RWPE2 (cell line): ENCODE measurements at regions not wholly inside any gene's neighbourhood (a gene's known extent, or its start where the extent isn't known, plus 50 kb on each side); places are given as distances from the start of the nearest gene placed in this dataset.
"Not testable (repeated sequence)": the region's sequence is repeated elsewhere in the genome, so short reads cannot be mapped to it uniquely, and the experiment has no call there.

Experiments
- ATAC-seq: fragments of 200-7000 bp; cut with Tn5 transposase; 3 replicates; pipeline ENCODE4 v1.9.1; 2021; ENCODE audit warnings: low read depth
- DNase-seq: peaks from one replicate; pipeline ENCODE4 v3.0.0-alpha.2; 2020; ENCODE audit warnings: low spot score
- H3K27ac ChIP-seq: fragments of 450-650 bp; 2 replicates; pipeline ENCODE4 v1.5.1; 2017; ENCODE audit warnings: mild to moderate bottlenecking; ENCODE audit not compliant: poor library complexity, severe bottlenecking
- H3K27me3 ChIP-seq: fragments of 250-450 bp; sonication (Bioruptor Pico); 2 replicates; pipeline ENCODE4 v1.5.1; 2021; ENCODE audit warnings: mild to moderate bottlenecking, moderate library complexity; ENCODE audit not compliant: insufficient read depth, poor library complexity, severe bottlenecking
- H3K36me3 ChIP-seq: fragments of 250-450 bp; sonication (Bioruptor Pico); 2 replicates; pipeline ENCODE4 v1.5.1; 2020; ENCODE audit warnings: low read depth, mild to moderate bottlenecking, moderate library complexity
- H3K4me1 ChIP-seq: fragments of 250-450 bp; sonication (Bioruptor Pico); 2 replicates; pipeline ENCODE4 v1.5.1; 2021; ENCODE audit warnings: mild to moderate bottlenecking, moderate library complexity; ENCODE audit not compliant: insufficient read depth, poor library complexity, severe bottlenecking
- H3K4me3 ChIP-seq: fragments of 250-450 bp; sonication (Bioruptor Pico); 2 replicates; pipeline ENCODE4 v1.5.1; 2021; ENCODE audit warnings: mild to moderate bottlenecking, moderate library complexity; ENCODE audit not compliant: severe bottlenecking
- H3K9me3 ChIP-seq: fragments of 250-450 bp; sonication (Bioruptor Pico); 2 replicates; pipeline ENCODE4 v1.5.1; 2021; ENCODE audit warnings: mild to moderate bottlenecking, moderate library complexity; ENCODE audit not compliant: severe bottlenecking
- TF ChIP-seq, protein P1 (sequence below): fragments of 450-650 bp; IDR thresholded peaks from one replicate; pipeline ENCODE4 v1.5.1; 2017; ENCODE audit warnings: mild to moderate bottlenecking, moderate library complexity; ENCODE audit not compliant: poor library complexity, severe bottlenecking

DNA sequence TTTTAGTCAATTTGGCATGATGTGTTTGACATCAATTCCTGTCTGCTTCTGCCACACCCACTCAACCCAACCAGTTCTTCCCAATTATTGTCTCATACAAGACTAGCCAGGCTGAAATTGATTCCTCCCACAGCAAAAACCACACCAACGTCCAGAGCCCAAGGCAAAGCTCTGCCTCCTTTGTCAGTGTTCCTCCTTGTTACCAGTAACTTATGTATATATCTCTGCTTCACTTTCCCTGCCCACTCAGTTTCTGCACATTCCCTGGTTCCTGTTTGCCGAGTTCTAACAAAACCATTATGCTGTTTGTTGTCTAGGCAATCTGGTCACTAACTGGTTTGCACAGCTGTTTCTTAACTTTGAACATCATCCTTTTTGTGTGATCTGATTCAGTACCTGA lies 547.9 kb upstream of the PTCHD4 start:
- Histone ChIP-seq H3K27ac (no peak overlapping the region), H3K36me3 (no peaks in the 10 kb centered on the region), H3K27me3 (no peaks in the 10 kb centered on the region), H3K4me1 (no peaks in the 10 kb centered on the region), H3K4me3 (no peak overlapping the region), H3K9me3 (no peaks in the 10 kb centered on the region)
- TF ChIP-seq, protein P1, sequence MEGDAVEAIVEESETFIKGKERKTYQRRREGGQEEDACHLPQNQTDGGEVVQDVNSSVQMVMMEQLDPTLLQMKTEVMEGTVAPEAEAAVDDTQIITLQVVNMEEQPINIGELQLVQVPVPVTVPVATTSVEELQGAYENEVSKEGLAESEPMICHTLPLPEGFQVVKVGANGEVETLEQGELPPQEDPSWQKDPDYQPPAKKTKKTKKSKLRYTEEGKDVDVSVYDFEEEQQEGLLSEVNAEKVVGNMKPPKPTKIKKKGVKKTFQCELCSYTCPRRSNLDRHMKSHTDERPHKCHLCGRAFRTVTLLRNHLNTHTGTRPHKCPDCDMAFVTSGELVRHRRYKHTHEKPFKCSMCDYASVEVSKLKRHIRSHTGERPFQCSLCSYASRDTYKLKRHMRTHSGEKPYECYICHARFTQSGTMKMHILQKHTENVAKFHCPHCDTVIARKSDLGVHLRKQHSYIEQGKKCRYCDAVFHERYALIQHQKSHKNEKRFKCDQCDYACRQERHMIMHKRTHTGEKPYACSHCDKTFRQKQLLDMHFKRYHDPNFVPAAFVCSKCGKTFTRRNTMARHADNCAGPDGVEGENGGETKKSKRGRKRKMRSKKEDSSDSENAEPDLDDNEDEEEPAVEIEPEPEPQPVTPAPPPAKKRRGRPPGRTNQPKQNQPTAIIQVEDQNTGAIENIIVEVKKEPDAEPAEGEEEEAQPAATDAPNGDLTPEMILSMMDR: no peak
- DNase-seq: no peak
- ATAC-seq: no peak

GRCh38 chr6:48641544-48641943 lies 530.5 kb upstream of the PTCHD4 start:
- H3K36me3 ChIP-seq: no peaks in the 10 kb centered on the region
- H3K27me3 ChIP-seq: no peaks in the 10 kb centered on the region
- H3K9me3 ChIP-seq: no peaks in the 10 kb centered on the region
- ATAC-seq (no peak), DNase-seq (no peak)
- H3K4me1 ChIP-seq: no peaks in the 10 kb centered on the region
- no peak overlapping the region for H3K4me3 ChIP-seq
- H3K27ac ChIP-seq: no peak overlapping the region
- TF ChIP-seq, protein P1: no peak

DNA sequence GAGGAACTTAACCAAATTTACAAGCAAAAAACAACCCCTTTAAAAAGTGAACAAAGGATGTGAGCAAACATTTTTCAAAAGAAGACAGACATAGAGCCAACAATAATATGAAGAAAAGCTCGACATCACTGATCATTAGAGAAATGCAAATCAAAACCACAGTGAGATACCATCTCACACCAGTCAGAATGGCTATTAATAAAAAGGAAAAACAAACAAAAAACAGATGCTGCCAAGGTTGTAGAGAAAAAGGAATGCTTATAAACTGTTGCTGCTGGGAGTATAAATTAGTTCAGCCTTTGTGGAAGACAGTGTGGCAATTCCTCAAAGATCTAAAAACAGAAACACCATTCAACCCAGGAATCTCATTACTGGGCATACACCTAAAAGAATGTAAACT lies 527.8 kb upstream of the PTCHD4 start:
- not testable (repeated sequence) for ATAC-seq, H3K27ac ChIP-seq, H3K9me3 ChIP-seq, H3K27me3 ChIP-seq, H3K4me1 ChIP-seq, H3K4me3 ChIP-seq, DNase-seq, H3K36me3 ChIP-seq

GRCh38 chr6:48630511-48630910 lies 519.5 kb upstream of the PTCHD4 start:
- Histone ChIP-seq H3K4me1 (peaks cover 20% of the 10 kb centered on the region), H3K4me3 (no peak overlapping the region), H3K27me3 (no peaks in the 10 kb centered on the region), H3K9me3 (no peaks in the 10 kb centered on the region), H3K27ac (no peak overlapping the region), H3K36me3 (no peaks in the 10 kb centered on the region)
- no peak for DNase-seq
- ATAC-seq: peak; percentile 81
- TF ChIP-seq, protein P1: no peak

- DNase-seq (no peak), ATAC-seq (no peak)
- TF ChIP-seq, protein P1: no peak
Observed at GRCh38 chr6:48628316-48628715, 517.3 kb upstream of the PTCHD4 start.

More at GRCh38 chr6:48628316-48628715, 517.3 kb upstream of the PTCHD4 start:
- H3K27me3 ChIP-seq: no peaks in the 10 kb centered on the region
- H3K9me3 ChIP-seq: no peaks in the 10 kb centered on the region
- peaks cover 20% of the 10 kb centered on the region for H3K4me1 ChIP-seq
- no peak overlapping the region for H3K27ac ChIP-seq
- no peak overlapping the region for H3K4me3 ChIP-seq
- H3K36me3 ChIP-seq: no peaks in the 10 kb centered on the region
